Mesodermal cell (in vitro differentiated cells): ENCODE measurements at regions not wholly inside any gene's neighbourhood (a gene's known extent, or its start where the extent isn't known, plus 50 kb on each side); places are given as distances from the start of the nearest gene placed in this dataset.
"Not testable (repeated sequence)": the region's sequence is repeated elsewhere in the genome, so short reads cannot be mapped to it uniquely, and the experiment has no call there.

Experiments
- H3K27ac ChIP-seq: 2 replicates; pipeline ENCODE4 v1.7.0; 2013; ENCODE audit warnings: mild to moderate bottlenecking, low read depth, low read length, moderate library complexity; ENCODE audit not compliant: severe bottlenecking
- H3K36me3 ChIP-seq: 2 replicates; pipeline ENCODE4 v1.7.1; 2013; ENCODE audit warnings: mild to moderate bottlenecking, low read length, moderate library complexity; ENCODE audit not compliant: control insufficient read depth, insufficient read depth
- H3K4me1 ChIP-seq: one replicate; pipeline ENCODE4 v1.7.1; 2013; ENCODE audit warnings: mild to moderate bottlenecking, low read length; ENCODE audit not compliant: insufficient read depth, control insufficient read depth, poor library complexity, severe bottlenecking
- H3K4me3 ChIP-seq: 2 replicates; pipeline ENCODE4 v1.7.0; 2013; ENCODE audit warnings: low read length, control low read depth, mild to moderate bottlenecking; ENCODE audit not compliant: insufficient read depth, poor library complexity, severe bottlenecking; ENCODE audit errors: extremely low read depth
- H3K9me3 ChIP-seq: 2 replicates; pipeline ENCODE4 v1.7.1; 2013; ENCODE audit warnings: mild to moderate bottlenecking, low read length, moderate library complexity; ENCODE audit not compliant: control insufficient read depth
- WGBS, 2 experiments: methylation state at CpG; one replicate each; pipeline ENCODE4 v1.1.5; 2013; ENCODE audit warnings: missing lambda C conversion rate in 2 of 2; ENCODE audit not compliant: insufficient coverage in 2 of 2; 5-methylcytosine and 5-hydroxymethylcytosine counted together

GRCh38 chr10:78096486-78096885 is 62.8 kb downstream of the RPS24 start:
- H3K4me3 ChIP-seq, H3K36me3 ChIP-seq, H3K4me1 ChIP-seq, H3K9me3 ChIP-seq, H3K27ac ChIP-seq: not testable (repeated sequence)
- 79 to 80% methylated on average over 7 of the region's 8 CpGs for WGBS, 2 experiments

- H3K36me3 ChIP-seq, H3K9me3 ChIP-seq, H3K27ac ChIP-seq, H3K4me1 ChIP-seq, H3K4me3 ChIP-seq: not testable (repeated sequence)
- no CpG with 5 or more reads among the region's 2 CpGs for WGBS, 2 experiments
Observed at GRCh38 chr10:78102593-78102992, 68.9 kb downstream of the RPS24 start.

- Histone ChIP-seq H3K27ac (no peak overlapping the region), H3K4me3 (no peak overlapping the region), H3K4me1 (no peaks in the 10 kb centered on the region), H3K9me3 (peaks cover 6% of the 10 kb centered on the region), H3K36me3 (no peaks in the 10 kb centered on the region)
- 0 to 21% methylated on average over 2 of the region's 2 CpGs for WGBS, 2 experiments
Observed at GRCh38 chr10:78109210-78109609, 75.5 kb downstream of the RPS24 start.

- H3K4me1 ChIP-seq = no peaks in the 10 kb centered on the region
- H3K36me3 ChIP-seq = no peaks in the 10 kb centered on the region
- H3K27ac ChIP-seq = no peak overlapping the region
- H3K9me3 ChIP-seq = no peaks in the 10 kb centered on the region
- 91 to 92% methylated on average over 4 to 6 of the region's 7 CpGs for WGBS, 2 experiments
- H3K4me3 ChIP-seq = no peak overlapping the region
Observed at GRCh38 chr10:78115135-78115853, 81.6 kb downstream of the RPS24 start.

DNA sequence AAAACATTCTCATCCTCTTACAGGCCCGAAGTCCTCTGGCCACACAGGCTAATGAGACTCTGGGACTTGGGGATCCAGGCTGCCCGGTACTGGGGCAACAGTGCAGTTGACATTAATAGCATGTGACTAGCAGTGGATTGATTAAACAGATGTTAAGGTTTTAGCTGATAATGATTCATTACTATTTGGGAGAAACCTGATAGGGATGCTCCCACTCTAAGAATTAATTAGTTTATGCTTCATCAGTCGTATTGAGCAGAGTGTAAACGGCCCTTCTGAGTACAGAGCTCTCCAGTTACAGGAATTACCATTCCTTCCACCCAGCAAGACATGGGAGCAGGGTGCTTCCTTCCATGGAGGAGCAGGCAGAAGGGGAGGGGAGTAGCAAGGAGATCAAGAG is 82.7 kb downstream of the RPS24 start:
- H3K9me3 ChIP-seq = peaks cover under 1% of the 10 kb centered on the region
- no peak overlapping the region for H3K4me3 ChIP-seq
- no peaks in the 10 kb centered on the region for H3K4me1 ChIP-seq
- H3K27ac ChIP-seq = no peak overlapping the region
- WGBS, 2 experiments = 90 to 100% methylated on average over 2 of the region's 4 CpGs
- no peaks in the 10 kb centered on the region for H3K36me3 ChIP-seq

DNA sequence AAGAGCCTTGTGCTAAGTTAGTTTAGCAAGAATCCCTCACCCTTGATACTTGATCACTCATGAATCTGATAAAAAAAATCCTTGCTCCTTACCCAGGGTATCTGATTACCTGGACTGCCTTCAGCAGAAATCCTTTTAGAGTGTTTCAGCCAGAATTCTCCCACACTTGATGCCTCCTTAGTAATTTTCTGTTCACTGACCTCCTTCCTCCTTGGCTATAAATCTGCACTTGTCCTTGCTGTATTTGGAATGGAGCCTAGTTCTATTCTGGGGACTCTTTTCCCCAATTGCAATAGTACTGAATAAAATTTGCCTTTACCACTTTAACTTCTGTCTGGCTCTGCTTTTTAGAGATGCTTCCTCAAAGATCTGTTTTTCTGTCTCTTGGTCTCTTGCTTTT is 84.9 kb downstream of the RPS24 start:
- H3K9me3 ChIP-seq = peaks cover 18% of the 10 kb centered on the region

GRCh38 chr10:78121801-78122200 is 88.1 kb downstream of the RPS24 start:
- Histone ChIP-seq H3K36me3 (no peaks in the 10 kb centered on the region), H3K4me1 (no peaks in the 10 kb centered on the region), H3K27ac (no peak overlapping the region), H3K9me3 (peaks cover 18% of the 10 kb centered on the region), H3K4me3 (no peak overlapping the region)

More for the DNA sequence above, 84.9 kb downstream of the RPS24 start:
- Histone ChIP-seq H3K4me1 (no peaks in the 10 kb centered on the region), H3K36me3 (no peaks in the 10 kb centered on the region), H3K27ac (no peak overlapping the region), H3K4me3 (no peak overlapping the region)

DNA sequence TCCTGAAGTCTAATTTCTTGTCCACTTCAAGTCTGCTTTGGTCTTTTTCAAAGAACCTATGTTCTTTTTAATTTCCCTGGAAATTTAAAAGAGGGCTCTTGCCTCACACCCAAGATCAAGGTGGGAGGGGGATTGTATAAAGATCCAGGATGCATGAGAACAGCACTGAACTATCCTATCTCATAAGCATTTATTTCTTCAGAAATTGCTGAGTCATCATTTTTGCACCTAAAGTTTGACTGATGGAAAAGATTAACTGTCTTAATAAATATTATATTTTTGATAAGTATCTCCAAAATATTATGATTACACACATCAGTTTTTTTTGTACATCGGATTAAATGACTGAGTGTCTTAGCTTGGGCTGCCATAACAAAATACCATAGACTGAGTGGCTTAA is 90.5 kb downstream of the RPS24 start:
- Histone ChIP-seq H3K27ac (no peak overlapping the region), H3K9me3 (peaks cover 18% of the 10 kb centered on the region), H3K4me3 (no peak overlapping the region), H3K36me3 (no peaks in the 10 kb centered on the region), H3K4me1 (no peaks in the 10 kb centered on the region)
- no CpG with 5 or more reads among the region's 1 CpG for WGBS, 2 experiments

- no peaks in the 10 kb centered on the region for H3K36me3 ChIP-seq
- H3K27ac ChIP-seq = no peak overlapping the region
- WGBS, 2 experiments = 80 to 100% methylated on average over 2 to 5 of the region's 5 CpGs
Observed at GRCh38 chr10:78129211-78129610, 95.5 kb downstream of the RPS24 start.

DNA sequence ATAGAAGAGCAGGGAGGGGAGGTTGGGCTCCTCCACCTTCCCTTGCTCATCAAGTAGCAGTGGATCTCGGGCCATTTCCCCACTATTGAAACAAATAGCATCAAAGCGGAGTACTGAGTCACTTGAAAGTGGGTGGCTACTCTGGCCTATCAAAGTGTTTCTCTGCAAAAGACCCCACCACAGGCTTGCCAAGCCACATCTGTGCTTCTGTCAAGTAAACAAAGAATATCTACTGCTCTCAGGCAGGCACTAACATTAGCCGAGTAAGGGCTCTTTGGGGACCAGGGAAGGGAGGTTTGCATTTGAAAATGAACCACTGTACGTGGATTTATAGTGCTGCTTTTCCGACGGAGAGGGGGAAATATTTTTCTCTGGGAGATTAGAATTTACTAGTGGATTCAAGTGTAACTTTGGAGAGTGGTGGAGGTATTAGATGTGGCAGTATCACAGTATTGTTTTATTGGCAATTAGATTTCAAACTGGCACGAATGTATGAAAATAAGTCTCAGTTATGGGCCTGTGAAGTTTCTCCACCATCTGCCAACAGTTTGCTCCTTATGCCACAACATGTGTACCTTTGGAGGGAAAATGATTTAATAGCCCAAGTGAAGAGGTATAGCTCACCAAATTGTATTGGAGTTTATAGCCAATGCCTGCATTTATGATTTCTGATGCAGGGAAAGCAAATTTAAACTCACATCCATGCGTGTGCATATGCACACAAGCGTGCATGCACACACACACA is 97.5 kb downstream of the RPS24 start:
- 90 to 91% methylated on average over 6 to 8 of the region's 9 CpGs for WGBS, 2 experiments
- H3K36me3 ChIP-seq = no peaks in the 10 kb centered on the region
- H3K27ac ChIP-seq = no peak overlapping the region
- H3K4me3 ChIP-seq = no peak overlapping the region
- H3K9me3 ChIP-seq = no peaks in the 10 kb centered on the region
- no peaks in the 10 kb centered on the region for H3K4me1 ChIP-seq

More at GRCh38 chr10:78129211-78129610, 95.5 kb downstream of the RPS24 start:
- H3K4me3 ChIP-seq = no peak overlapping the region
- H3K4me1 ChIP-seq = no peaks in the 10 kb centered on the region
- no peaks in the 10 kb centered on the region for H3K9me3 ChIP-seq

- H3K4me3 ChIP-seq = no peak overlapping the region
- H3K36me3 ChIP-seq = no peaks in the 10 kb centered on the region
- no peaks in the 10 kb centered on the region for H3K9me3 ChIP-seq
- H3K27ac ChIP-seq = no peak overlapping the region
- no peaks in the 10 kb centered on the region for H3K4me1 ChIP-seq
- 92 to 93% methylated on average over 10 of the region's 10 CpGs for WGBS, 2 experiments
Observed at GRCh38 chr10:78134773-78135306, 101.2 kb downstream of the RPS24 start.
